H1 (cell line): ENCODE measurements at regions not wholly inside any gene's neighbourhood (a gene's known extent, or its start where the extent isn't known, plus 50 kb on each side); places are given as distances from the start of the nearest gene placed in this dataset.

Experiments
- EP300 ChIP-seq, 2 experiments: IDR thresholded peaks; 1 replicate in 1 of 2; 2 replicates in 1 of 2; pipeline ENCODE4 v1.6.1; 2011 to 2012; ENCODE audit warnings: low read depth in 2 of 2, low read length in 2 of 2, mild to moderate bottlenecking in 2 of 2, borderline replicate concordance in 1 of 2, inconsistent platforms in 1 of 2, moderate library complexity in 1 of 2
- EZH2 ChIP-seq: fragments of 200-600 bp; sonication (generic); IDR thresholded peaks from 2 replicates; pipeline ENCODE4 v1.7.1; 2012; ENCODE audit warnings: low read depth, mild to moderate bottlenecking, moderate library complexity, low read length, inconsistent platforms; ENCODE audit not compliant: severe bottlenecking

DNA sequence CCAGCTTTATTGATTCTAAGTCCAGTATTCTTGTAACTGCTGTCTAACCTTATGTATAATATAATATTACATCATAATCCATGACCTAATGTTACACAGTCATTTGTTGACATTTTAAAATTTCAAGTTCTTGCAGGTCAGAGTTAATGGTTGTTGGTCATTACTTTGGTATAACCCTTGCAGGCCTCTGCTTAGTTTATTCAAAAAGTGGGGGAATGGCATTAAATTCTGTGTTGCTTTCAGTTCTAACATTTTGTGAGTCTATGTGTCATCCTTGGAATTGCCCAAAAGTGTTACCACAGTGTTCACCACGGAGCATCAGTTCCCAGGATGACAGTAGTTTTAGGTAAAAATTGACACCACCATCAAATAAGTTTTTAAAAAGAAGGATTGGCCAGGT is 174.8 kb upstream of the BCL6 start:
- TF ChIP-seq EZH2 (no peak), EP300 (IDR thresholded peaks at IDR 0.05; ENCODE audit: borderline replicate concordance in 1 of 2, low read depth in 2 of 2, low read length in 2 of 2) (no peak)
